ENCODE measurements at regions not wholly inside any gene's neighbourhood (a gene's known extent, or its start where the extent isn't known, plus 50 kb on each side); places are given as distances from the start of the nearest gene placed in this dataset.
"Not testable (repeated sequence)": the region's sequence is repeated elsewhere in the genome, so short reads cannot be mapped to it uniquely, and the experiment has no call there.

- TF ChIP-seq, protein P1, sequence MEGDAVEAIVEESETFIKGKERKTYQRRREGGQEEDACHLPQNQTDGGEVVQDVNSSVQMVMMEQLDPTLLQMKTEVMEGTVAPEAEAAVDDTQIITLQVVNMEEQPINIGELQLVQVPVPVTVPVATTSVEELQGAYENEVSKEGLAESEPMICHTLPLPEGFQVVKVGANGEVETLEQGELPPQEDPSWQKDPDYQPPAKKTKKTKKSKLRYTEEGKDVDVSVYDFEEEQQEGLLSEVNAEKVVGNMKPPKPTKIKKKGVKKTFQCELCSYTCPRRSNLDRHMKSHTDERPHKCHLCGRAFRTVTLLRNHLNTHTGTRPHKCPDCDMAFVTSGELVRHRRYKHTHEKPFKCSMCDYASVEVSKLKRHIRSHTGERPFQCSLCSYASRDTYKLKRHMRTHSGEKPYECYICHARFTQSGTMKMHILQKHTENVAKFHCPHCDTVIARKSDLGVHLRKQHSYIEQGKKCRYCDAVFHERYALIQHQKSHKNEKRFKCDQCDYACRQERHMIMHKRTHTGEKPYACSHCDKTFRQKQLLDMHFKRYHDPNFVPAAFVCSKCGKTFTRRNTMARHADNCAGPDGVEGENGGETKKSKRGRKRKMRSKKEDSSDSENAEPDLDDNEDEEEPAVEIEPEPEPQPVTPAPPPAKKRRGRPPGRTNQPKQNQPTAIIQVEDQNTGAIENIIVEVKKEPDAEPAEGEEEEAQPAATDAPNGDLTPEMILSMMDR (IDR thresholded peaks at IDR 0.05), result no peak
- no peak for TF ChIP-seq EP300 (IDR thresholded peaks at IDR 0.05)
- H3K4me3 ChIP-seq, result no peak overlapping the region
- no peaks in the 10 kb centered on the region for H3K27me3 ChIP-seq
- no peaks in the 10 kb centered on the region for H3K9me3 ChIP-seq
- no peak overlapping the region for H3K27ac ChIP-seq
- no peak for ATAC-seq
- H3K4me1 ChIP-seq, result no peaks in the 10 kb centered on the region
- H3K36me3 ChIP-seq, result no peaks in the 10 kb centered on the region
- 50 to 55% methylated on average over 1 of the region's 1 CpG for WGBS, 2 donors (ENCODE audit: low coverage in 1 of 2)
Measured at GRCh38 chrX:56125946-56126345, 106.2 kb upstream of the KLF8 start.

- Histone ChIP-seq H3K27ac (no peak overlapping the region), H3K27me3 (no peaks in the 10 kb centered on the region), H3K36me3 (no peaks in the 10 kb centered on the region), H3K9me3 (no peaks in the 10 kb centered on the region), H3K4me3 (no peak overlapping the region), H3K4me1 (no peaks in the 10 kb centered on the region)
- TF ChIP-seq POLR2A (IDR thresholded peaks at IDR 0.05), result no peak
- no peak for ATAC-seq
- WGBS, 2 donors (ENCODE audit: low coverage in 1 of 2), result 100% methylated on average over 1 of the region's 3 CpGs; no CpG with 5 or more reads in 1 of the 2 donors
Measured at GRCh38 chrX:56130031-56130430, 102.1 kb upstream of the KLF8 start.

DNA sequence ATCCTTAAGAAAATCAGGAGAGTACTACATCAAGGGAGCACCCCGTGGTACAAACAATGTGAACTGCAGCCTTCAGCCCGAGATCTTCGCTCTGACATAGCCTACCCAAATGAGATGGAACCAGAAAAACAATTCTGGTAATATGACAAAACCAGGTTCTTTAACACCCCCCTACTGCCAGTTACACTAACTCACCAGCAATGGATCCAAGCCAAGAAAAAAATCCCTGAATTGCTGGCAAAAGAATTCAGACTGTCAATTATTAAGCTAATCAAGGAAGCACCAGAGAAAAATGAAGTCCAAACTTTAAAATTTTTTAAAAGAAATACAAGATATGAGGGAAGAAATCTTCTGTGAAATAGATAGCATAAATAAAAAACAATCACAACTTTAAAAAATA, 101.7 kb upstream of the KLF8 start:
- Histone ChIP-seq H3K27ac (no peak overlapping the region), H3K9me3 (no peaks in the 10 kb centered on the region), H3K27me3 (no peaks in the 10 kb centered on the region), H3K36me3 (no peaks in the 10 kb centered on the region), H3K4me3 (no peak overlapping the region), H3K4me1 (no peaks in the 10 kb centered on the region)
- TF ChIP-seq, protein P1 (IDR thresholded peaks at IDR 0.05), result no peak
- TF ChIP-seq EP300 (IDR thresholded peaks at IDR 0.05), result no peak
- no peak for TF ChIP-seq POLR2AphosphoS5 (IDR thresholded peaks at IDR 0.05)
- no peak for TF ChIP-seq POLR2A (IDR thresholded peaks at IDR 0.05)
- whole genome bisulfite sequencing, 2 donors (ENCODE audit: low coverage in 1 of 2), result no CpG with 5 or more reads among the region's 3 CpGs
- no peak for ATAC-seq

- ATAC-seq, result not testable (repeated sequence)
Measured at GRCh38 chrX:56164135-56164534, 68.0 kb upstream of the KLF8 start.

More at GRCh38 chrX:56164135-56164534, 68.0 kb upstream of the KLF8 start:
- not testable (repeated sequence) for H3K4me3 ChIP-seq, H3K27me3 ChIP-seq, H3K36me3 ChIP-seq, H3K4me1 ChIP-seq, H3K27ac ChIP-seq
- peaks cover 0 to 27% (median 0%) of the 10 kb centered on the region in 3 donors for H3K9me3 ChIP-seq
- no CpG with 5 or more reads among the region's 1 CpG for WGBS, 2 donors (ENCODE audit: low coverage in 1 of 2)
